Transverse colon (tissue), 4 donors: ENCODE measurements at regions not wholly inside any gene's neighbourhood (a gene's known extent, or its start where the extent isn't known, plus 50 kb on each side); places are given as distances from the start of the nearest gene placed in this dataset.

Experiments
- POLR2AphosphoS5 ChIP-seq, 3 donors: sonication (generic); formaldehyde crosslinking; IDR thresholded peaks; one replicate each; pipeline ENCODE4 v1.6.1; 2016; ENCODE audit warnings: antibody characterized with exemption in 3 of 3
- TF ChIP-seq, protein P1 (sequence below), 5 experiments: fragments of 200-600 bp in 3 of 5; fragments of 450-650 bp in 2 of 5; sonication (generic) in 3 of 5; IDR thresholded peaks; 1 replicate in 2 of 5; 2 replicates in 3 of 5; pipeline ENCODE4 v1.5.1; 2016 to 2017; ENCODE audit warnings: antibody characterized with exemption in 5 of 5, inconsistent platforms in 3 of 5, mild to moderate bottlenecking in 2 of 5, moderate library complexity in 1 of 5

DNA sequence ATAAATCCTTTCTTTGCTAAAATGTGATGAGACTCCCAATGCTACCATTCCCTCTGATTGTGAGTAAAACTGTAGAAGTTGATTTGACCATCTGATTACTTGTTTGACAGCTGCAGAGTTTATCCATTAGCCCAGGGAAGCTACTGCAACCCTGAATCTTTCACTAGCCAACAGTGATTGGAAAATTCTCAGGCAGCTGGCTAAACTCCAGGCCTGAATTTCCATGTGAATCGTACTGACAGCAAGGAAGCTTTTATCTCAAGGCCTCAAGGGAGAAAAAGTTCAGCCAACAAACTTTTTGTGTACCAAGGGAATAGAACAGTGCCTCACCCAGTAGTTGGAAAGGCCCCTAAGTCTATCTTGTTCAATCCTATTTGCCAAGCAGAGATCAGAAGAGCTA lies 246.7 kb upstream of the TRPM3 start:
- TF ChIP-seq, protein P1, sequence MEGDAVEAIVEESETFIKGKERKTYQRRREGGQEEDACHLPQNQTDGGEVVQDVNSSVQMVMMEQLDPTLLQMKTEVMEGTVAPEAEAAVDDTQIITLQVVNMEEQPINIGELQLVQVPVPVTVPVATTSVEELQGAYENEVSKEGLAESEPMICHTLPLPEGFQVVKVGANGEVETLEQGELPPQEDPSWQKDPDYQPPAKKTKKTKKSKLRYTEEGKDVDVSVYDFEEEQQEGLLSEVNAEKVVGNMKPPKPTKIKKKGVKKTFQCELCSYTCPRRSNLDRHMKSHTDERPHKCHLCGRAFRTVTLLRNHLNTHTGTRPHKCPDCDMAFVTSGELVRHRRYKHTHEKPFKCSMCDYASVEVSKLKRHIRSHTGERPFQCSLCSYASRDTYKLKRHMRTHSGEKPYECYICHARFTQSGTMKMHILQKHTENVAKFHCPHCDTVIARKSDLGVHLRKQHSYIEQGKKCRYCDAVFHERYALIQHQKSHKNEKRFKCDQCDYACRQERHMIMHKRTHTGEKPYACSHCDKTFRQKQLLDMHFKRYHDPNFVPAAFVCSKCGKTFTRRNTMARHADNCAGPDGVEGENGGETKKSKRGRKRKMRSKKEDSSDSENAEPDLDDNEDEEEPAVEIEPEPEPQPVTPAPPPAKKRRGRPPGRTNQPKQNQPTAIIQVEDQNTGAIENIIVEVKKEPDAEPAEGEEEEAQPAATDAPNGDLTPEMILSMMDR (IDR thresholded peaks at IDR 0.05): no peak
- TF ChIP-seq POLR2AphosphoS5 (IDR thresholded peaks at IDR 0.05): no peak
